Liver (tissue), 8 donors: ENCODE measurements at regions not wholly inside any gene's neighbourhood (a gene's known extent, or its start where the extent isn't known, plus 50 kb on each side); places are given as distances from the start of the nearest gene placed in this dataset.

Experiments
- DNase-seq: peaks from one replicate; pipeline ENCODE4 v3.0.0-alpha.2; 2017; ENCODE audit warnings: low spot score
- H3K27ac ChIP-seq, 2 donors: one replicate each; pipeline ENCODE4 v1.7.0; 2013; ENCODE audit warnings: inconsistent platforms in 2 of 2, low read length in 2 of 2, control low read depth in 1 of 2, low read depth in 1 of 2, mild to moderate bottlenecking in 1 of 2
- H3K27me3 ChIP-seq, 4 donors: one replicate each; pipeline versions ENCODE4 v1.6.1 to v1.7.0; 2013; ENCODE audit warnings: low read length in 3 of 4, inconsistent platforms in 1 of 4, mild to moderate bottlenecking in 1 of 4, moderate library complexity in 1 of 4; ENCODE audit not compliant: control insufficient read depth in 4 of 4, insufficient read depth in 4 of 4
- H3K36me3 ChIP-seq, 4 donors: one replicate each; pipeline versions ENCODE4 v1.6.1 to v1.7.0; 2013; ENCODE audit warnings: low read length in 3 of 4, mild to moderate bottlenecking in 3 of 4, low read depth in 1 of 4, moderate library complexity in 1 of 4; ENCODE audit not compliant: control insufficient read depth in 4 of 4, insufficient read depth in 3 of 4
- H3K4me1 ChIP-seq, 4 donors: one replicate each; pipeline versions ENCODE4 v1.6.1 to v1.7.0; 2013; ENCODE audit warnings: low read length in 3 of 4, mild to moderate bottlenecking in 3 of 4, moderate library complexity in 1 of 4; ENCODE audit not compliant: control insufficient read depth in 4 of 4, insufficient read depth in 4 of 4
- H3K4me3 ChIP-seq, 3 donors: one replicate each; pipeline versions ENCODE4 v1.6.1 to v1.7.0; 2013; ENCODE audit warnings: low read length in 3 of 3, control low read depth in 1 of 3, low read depth in 1 of 3, mild to moderate bottlenecking in 1 of 3
- H3K9ac ChIP-seq, 2 donors: one replicate each; pipeline ENCODE4 v1.7.0; 2013; ENCODE audit warnings: low read length in 2 of 2, mild to moderate bottlenecking in 2 of 2, moderate library complexity in 2 of 2, control low read depth in 1 of 2, low read depth in 1 of 2
- H3K9me3 ChIP-seq, 4 donors: one replicate each; pipeline versions ENCODE4 v1.6.1 to v1.7.0; 2013; ENCODE audit warnings: low read length in 3 of 4; ENCODE audit not compliant: control insufficient read depth in 4 of 4
- CTCF ChIP-seq: fragments of 150-350 bp; IDR thresholded peaks from 2 replicates; pipeline ENCODE4 v1.5.1; 2017; ENCODE audit warnings: improper control_type of control experiment, low read depth, low read length; ENCODE audit not compliant: missing input control
- EGR1 ChIP-seq, 2 donors: IDR thresholded peaks; 2 replicates each; pipeline ENCODE4 v1.6.1; 2016 to 2018; ENCODE audit warnings: antibody characterized with exemption in 2 of 2, low read depth in 2 of 2
- FOXA1 ChIP-seq: IDR thresholded peaks from 2 replicates; pipeline ENCODE4 v1.6.1; 2016; ENCODE audit warnings: antibody characterized with exemption
- FOXA2 ChIP-seq: IDR thresholded peaks from 2 replicates; pipeline ENCODE4 v1.6.1; 2016; ENCODE audit warnings: antibody characterized with exemption
- GABPA ChIP-seq, 2 donors: IDR thresholded peaks in 1 of 2; conservative IDR thresholded peaks in 1 of 2; 2 replicates each; pipeline ENCODE4 v1.6.1; 2016; ENCODE audit warnings: antibody characterized with exemption in 2 of 2, mild to moderate bottlenecking in 1 of 2, moderate library complexity in 1 of 2
- HNF4A ChIP-seq, 2 donors: conservative IDR thresholded peaks; 2 replicates each; pipeline ENCODE4 v1.6.1; 2016; ENCODE audit warnings: antibody characterized with exemption in 2 of 2, mild to moderate bottlenecking in 2 of 2
- HNF4G ChIP-seq: IDR thresholded peaks from 2 replicates; pipeline ENCODE4 v1.6.1; 2016; ENCODE audit warnings: antibody characterized with exemption
- JUND ChIP-seq, 2 donors: IDR thresholded peaks; 2 replicates each; pipeline ENCODE4 v1.6.1; 2016; ENCODE audit warnings: antibody characterized with exemption in 2 of 2
- MAX ChIP-seq: IDR thresholded peaks from 2 replicates; pipeline ENCODE4 v1.6.1; 2016; ENCODE audit warnings: antibody characterized with exemption
- NR2F2 ChIP-seq: IDR thresholded peaks from 2 replicates; pipeline ENCODE4 v1.6.1; 2016; ENCODE audit warnings: antibody characterized with exemption
- RAD21 ChIP-seq, 2 donors: IDR thresholded peaks; 2 replicates each; pipeline ENCODE4 v1.6.1; 2016; ENCODE audit warnings: antibody characterized with exemption in 2 of 2, mild to moderate bottlenecking in 2 of 2
- REST ChIP-seq: IDR thresholded peaks from 2 replicates; pipeline ENCODE4 v1.6.1; 2016; ENCODE audit warnings: antibody characterized with exemption, mild to moderate bottlenecking
- RXRA ChIP-seq, 2 donors: IDR thresholded peaks; 2 replicates each; pipeline ENCODE4 v1.6.1; 2017 to 2018; ENCODE audit warnings: antibody characterized with exemption in 2 of 2, mild to moderate bottlenecking in 1 of 2
- SP1 ChIP-seq: IDR thresholded peaks from 2 replicates; pipeline ENCODE4 v1.6.1; 2018; ENCODE audit warnings: antibody characterized with exemption, mild to moderate bottlenecking
- TAF1 ChIP-seq: conservative IDR thresholded peaks from 2 replicates; pipeline ENCODE4 v1.6.1; 2016; ENCODE audit warnings: antibody characterized with exemption, mild to moderate bottlenecking
- YY1 ChIP-seq: IDR thresholded peaks from 2 replicates; pipeline ENCODE4 v1.6.1; 2016; ENCODE audit warnings: antibody characterized with exemption, mild to moderate bottlenecking
- WGBS: extraction: QIAGEN DNeasy Blood & Tissue Kit; methylation state at CpG from one replicate; pipeline ENCODE4 v1.1.7; 2013; 5-methylcytosine and 5-hydroxymethylcytosine counted together
- TF ChIP-seq, protein P1 (sequence below): IDR thresholded peaks from 2 replicates; pipeline ENCODE4 v1.6.1; 2016; ENCODE audit warnings: antibody characterized with exemption
- TF ChIP-seq, protein P2 (sequence below): IDR thresholded peaks from 2 replicates; pipeline ENCODE4 v1.6.1; 2016; ENCODE audit warnings: antibody characterized with exemption
- donor health status: healthy.
- donor health status: healthy.
- donor health status: healthy.
- donor health status: healthy.
- donor health status: healthy.

- Histone ChIP-seq H3K9me3 (peaks cover 0 to 6% (median 0%) of the 10 kb centered on the region in 4 donors), H3K36me3 (no peaks in the 10 kb centered on the region), H3K4me1 (no peaks in the 10 kb centered on the region), H3K4me3 (no peak overlapping the region), H3K27ac (no peak overlapping the region), H3K9ac (no peak overlapping the region), H3K27me3 (no peaks in the 10 kb centered on the region)
- no peak for DNase-seq
- TF ChIP-seq FOXA2 (no peak), CTCF (no peak), REST (no peak), HNF4A (conservative IDR thresholded peaks at IDR 0.05) (no peak), GABPA (IDR thresholded peaks at IDR 0.05 in 1 of 2, conservative IDR thresholded peaks at IDR 0.05 in 1 of 2) (no peak)
Observed at GRCh38 chr2:51379997-51380396, 348.1 kb upstream of the NRXN1 start.

GRCh38 chr2:51368250-51368649, 336.3 kb upstream of the NRXN1 start:
- TF ChIP-seq, protein P1, sequence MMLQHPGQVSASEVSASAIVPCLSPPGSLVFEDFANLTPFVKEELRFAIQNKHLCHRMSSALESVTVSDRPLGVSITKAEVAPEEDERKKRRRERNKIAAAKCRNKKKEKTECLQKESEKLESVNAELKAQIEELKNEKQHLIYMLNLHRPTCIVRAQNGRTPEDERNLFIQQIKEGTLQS, result no peak
- TF ChIP-seq TAF1 (no peak), RXRA (IDR thresholded peaks at IDR 0.05) (no peak), EGR1 (IDR thresholded peaks at IDR 0.05; ENCODE audit: low read depth in 2 of 2) (no peak), FOXA1 (no peak), YY1 (no peak), GABPA (IDR thresholded peaks at IDR 0.05 in 1 of 2, conservative IDR thresholded peaks at IDR 0.05 in 1 of 2) (no peak), HNF4A (conservative IDR thresholded peaks at IDR 0.05) (no peak), CTCF (no peak), HNF4G (no peak), RAD21 (IDR thresholded peaks at IDR 0.05) (no peak), SP1 (no peak), REST (no peak), MAX (no peak), NR2F2 (no peak), FOXA2 (no peak), JUND (IDR thresholded peaks at IDR 0.05) (no peak)
- TF ChIP-seq, protein P2, sequence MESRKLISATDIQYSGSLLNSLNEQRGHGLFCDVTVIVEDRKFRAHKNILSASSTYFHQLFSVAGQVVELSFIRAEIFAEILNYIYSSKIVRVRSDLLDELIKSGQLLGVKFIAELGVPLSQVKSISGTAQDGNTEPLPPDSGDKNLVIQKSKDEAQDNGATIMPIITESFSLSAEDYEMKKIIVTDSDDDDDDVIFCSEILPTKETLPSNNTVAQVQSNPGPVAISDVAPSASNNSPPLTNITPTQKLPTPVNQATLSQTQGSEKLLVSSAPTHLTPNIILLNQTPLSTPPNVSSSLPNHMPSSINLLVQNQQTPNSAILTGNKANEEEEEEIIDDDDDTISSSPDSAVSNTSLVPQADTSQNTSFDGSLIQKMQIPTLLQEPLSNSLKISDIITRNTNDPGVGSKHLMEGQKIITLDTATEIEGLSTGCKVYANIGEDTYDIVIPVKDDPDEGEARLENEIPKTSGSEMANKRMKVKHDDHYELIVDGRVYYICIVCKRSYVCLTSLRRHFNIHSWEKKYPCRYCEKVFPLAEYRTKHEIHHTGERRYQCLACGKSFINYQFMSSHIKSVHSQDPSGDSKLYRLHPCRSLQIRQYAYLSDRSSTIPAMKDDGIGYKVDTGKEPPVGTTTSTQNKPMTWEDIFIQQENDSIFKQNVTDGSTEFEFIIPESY, result no peak
- Histone ChIP-seq H3K4me1 (no peaks in the 10 kb centered on the region), H3K9me3 (no peaks in the 10 kb centered on the region), H3K4me3 (no peak overlapping the region), H3K27me3 (no peaks in the 10 kb centered on the region), H3K27ac (no peak overlapping the region), H3K36me3 (no peaks in the 10 kb centered on the region), H3K9ac (no peak overlapping the region)
- 85% methylated on average over 4 of the region's 4 CpGs for WGBS
- no peak for DNase-seq
